NB4 (cell line): ENCODE measurements at regions not wholly inside any gene's neighbourhood (a gene's known extent, or its start where the extent isn't known, plus 50 kb on each side); places are given as distances from the start of the nearest gene placed in this dataset.

ENCODE experiments used
- CTCF ChIP-seq: IDR thresholded peaks from one replicate; pipeline ENCODE4 v1.5.1; 2012; ENCODE audit warnings: low read depth, low read length
- MYC ChIP-seq: IDR thresholded peaks from 2 replicates; pipeline ENCODE4 v1.6.1; 2011; ENCODE audit warnings: low read depth, low read length
- POLR2A ChIP-seq: IDR thresholded peaks from 2 replicates; pipeline ENCODE4 v1.6.1; 2011; ENCODE audit warnings: mild to moderate bottlenecking; ENCODE audit not compliant: insufficient read length; ENCODE audit errors: extremely low read depth

- TF ChIP-seq CTCF (no peak), POLR2A (no peak), MYC (no peak)
Measured at GRCh38 chr10:130362308-130362761, 226.1 kb downstream of the GLRX3 start.
